HEK293T (cell line): ENCODE measurements at regions not wholly inside any gene's neighbourhood (a gene's known extent, or its start where the extent isn't known, plus 50 kb on each side); places are given as distances from the start of the nearest gene placed in this dataset.

Experiments
- ELF4 ChIP-seq: fragments of 450-650 bp; IDR thresholded peaks from 2 replicates; pipeline ENCODE4 v1.6.1; 2017; ENCODE audit warnings: antibody characterized with exemption
- FOXK2 ChIP-seq: fragments of 450-650 bp; IDR thresholded peaks from 2 replicates; pipeline ENCODE4 v1.6.1; 2016; ENCODE audit warnings: mild to moderate bottlenecking
- FOXM1 ChIP-seq: fragments of 450-650 bp; IDR thresholded peaks from 2 replicates; pipeline ENCODE4 v1.6.1; 2017; ENCODE audit warnings: mild to moderate bottlenecking, borderline replicate concordance
- L3MBTL2 ChIP-seq: fragments of 450-650 bp; conservative IDR thresholded peaks from 2 replicates; pipeline ENCODE4 v1.6.1; 2016; ENCODE audit warnings: mild to moderate bottlenecking
- SP1 ChIP-seq: fragments of 450-650 bp; IDR thresholded peaks from 2 replicates; pipeline ENCODE4 v1.6.1; 2017
- SUZ12 ChIP-seq: fragments of 450-650 bp; IDR thresholded peaks from 2 replicates; pipeline ENCODE4 v1.6.1; 2016; ENCODE audit warnings: mild to moderate bottlenecking

DNA sequence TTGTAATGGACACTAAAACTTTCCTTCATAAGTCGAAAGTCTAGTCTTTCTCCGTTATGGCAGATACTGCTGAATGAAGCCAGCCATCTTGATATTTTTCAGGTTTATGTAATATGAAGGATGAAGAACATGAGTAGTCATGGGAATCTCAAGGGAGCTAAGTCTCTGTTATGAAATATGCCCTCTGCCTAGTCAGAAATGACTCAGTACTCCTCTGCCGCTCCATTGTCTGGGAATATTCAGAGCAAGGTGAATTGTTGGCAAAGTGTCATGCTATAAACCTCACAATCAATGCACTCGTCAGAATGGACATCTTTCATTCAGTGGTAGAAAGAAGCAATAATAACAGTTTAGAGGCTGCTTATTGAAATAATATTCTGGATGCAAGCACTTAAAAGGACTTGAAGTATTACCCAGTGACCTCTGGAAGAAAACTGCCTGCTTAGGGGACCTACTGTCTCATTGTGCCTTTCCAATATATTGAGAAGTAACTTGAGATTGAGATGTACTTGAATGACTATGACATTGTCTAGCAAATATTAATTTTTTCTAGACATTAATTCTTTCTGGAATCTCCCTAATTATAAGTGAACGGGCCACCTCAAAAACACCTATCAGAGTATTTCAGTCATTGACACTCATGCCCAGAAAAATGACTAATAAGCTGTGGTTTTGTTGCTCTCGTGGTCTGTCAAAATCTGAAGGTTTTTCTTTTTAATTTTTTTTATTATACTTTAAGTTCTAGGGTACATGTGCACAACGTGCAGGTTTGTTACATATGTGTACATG, 1011.5 kb upstream of the ACO1 start:
- TF ChIP-seq FOXK2, result no peak
- TF ChIP-seq ELF4, result no peak
- TF ChIP-seq SP1, result no peak
- no peak for TF ChIP-seq L3MBTL2
- TF ChIP-seq FOXM1, result no peak
- TF ChIP-seq SUZ12, result no peak
